Neural progenitor cell (in vitro differentiated cells): ENCODE measurements at regions not wholly inside any gene's neighbourhood (a gene's known extent, or its start where the extent isn't known, plus 50 kb on each side); places are given as distances from the start of the nearest gene placed in this dataset.
"Not testable (repeated sequence)": the region's sequence is repeated elsewhere in the genome, so short reads cannot be mapped to it uniquely, and the experiment has no call there.

ENCODE experiments used
- DNase-seq: peaks from one replicate; pipeline ENCODE4 v3.0.0-alpha.2; 2016; ENCODE audit warnings: low spot score
- H2AFZ ChIP-seq: fragments of 200-600 bp; sonication (generic); replicated peaks from 2 replicates; pipeline ENCODE4 v1.6.1; 2016; ENCODE audit warnings: antibody characterized with exemption
- H3F3A ChIP-seq: fragments of 200-600 bp; sonication (generic); 2 replicates; pipeline ENCODE4 v1.6.1; 2016; ENCODE audit warnings: antibody characterized with exemption, low read depth
- H3K27ac ChIP-seq: fragments of 200-600 bp; sonication (generic); 2 replicates; pipeline ENCODE4 v1.5.1; 2016; ENCODE audit warnings: mild to moderate bottlenecking
- H3K27me3 ChIP-seq: fragments of 200-600 bp; sonication (generic); 2 replicates; pipeline ENCODE4 v1.6.1; 2016; ENCODE audit warnings: mild to moderate bottlenecking, moderate library complexity
- H3K36me3 ChIP-seq: fragments of 200-600 bp; sonication (generic); 2 replicates; pipeline ENCODE4 v1.5.1; 2016
- H3K4me1 ChIP-seq: fragments of 200-600 bp; sonication (generic); 2 replicates; pipeline ENCODE4 v1.6.1; 2016; ENCODE audit warnings: mixed run types
- H3K4me2 ChIP-seq: fragments of 200-600 bp; sonication (generic); 2 replicates; pipeline ENCODE4 v1.6.1; 2016
- H3K4me3 ChIP-seq: fragments of 200-600 bp; sonication (generic); 2 replicates; pipeline ENCODE4 v1.5.1; 2016
- H3K79me2 ChIP-seq: fragments of 200-600 bp; sonication (generic); 2 replicates; pipeline ENCODE4 v1.6.1; 2016; ENCODE audit warnings: low read depth
- H3K9ac ChIP-seq: fragments of 200-600 bp; sonication (generic); 2 replicates; pipeline ENCODE4 v1.6.1; 2016
- H3K9me3 ChIP-seq: fragments of 200-600 bp; sonication (generic); 2 replicates; pipeline ENCODE4 v1.5.1; 2016; ENCODE audit warnings: low read depth
- H4K20me1 ChIP-seq: fragments of 200-600 bp; sonication (generic); 2 replicates; pipeline ENCODE4 v1.6.1; 2016; ENCODE audit warnings: low read depth
- H3K27ac Mint-ChIP-seq: 3 replicates; pipeline ENCODE4 v1.8.0; 2021; ENCODE audit warnings: mixed read lengths
- H3K27me3 Mint-ChIP-seq: 2 replicates; pipeline ENCODE4 v1.8.0; 2022; ENCODE audit warnings: low read depth, mild to moderate bottlenecking, inconsistent platforms, moderate library complexity, mixed read lengths; ENCODE audit not compliant: insufficient read depth
- H3K36me3 Mint-ChIP-seq: 3 replicates; pipeline ENCODE4 v1.8.0; 2021; ENCODE audit warnings: mixed read lengths
- H3K4me1 Mint-ChIP-seq: 3 replicates; pipeline ENCODE4 v1.8.0; 2021; ENCODE audit warnings: mixed read lengths
- H3K4me3 Mint-ChIP-seq: 3 replicates; pipeline ENCODE4 v1.8.0; 2021; ENCODE audit warnings: mild to moderate bottlenecking, moderate library complexity, mixed read lengths
- H3K9me3 Mint-ChIP-seq: 3 replicates; pipeline ENCODE4 v1.8.0; 2020; ENCODE audit warnings: mixed read lengths
- EZH2 ChIP-seq: fragments of 200-600 bp; sonication (generic); IDR thresholded peaks from 2 replicates; pipeline ENCODE4 v1.6.1; 2017; ENCODE audit warnings: antibody characterized with exemption, mild to moderate bottlenecking, moderate library complexity
- EZH2phosphoT487 ChIP-seq: fragments of 200-600 bp; sonication (generic); IDR thresholded peaks from 2 replicates; pipeline ENCODE4 v1.6.1; 2017; ENCODE audit warnings: antibody characterized with exemption
- TF ChIP-seq, protein P1 (sequence below): fragments of 200-600 bp; sonication (generic); IDR thresholded peaks from 2 replicates; pipeline ENCODE4 v1.5.1; 2017; ENCODE audit warnings: antibody characterized with exemption, mild to moderate bottlenecking

- not testable (repeated sequence) for H3K27me3 Mint-ChIP-seq, H3K4me3 ChIP-seq, H3K27me3 ChIP-seq, H3K79me2 ChIP-seq, H3K27ac Mint-ChIP-seq, H3K4me2 ChIP-seq, H3K4me1 Mint-ChIP-seq, H3K9ac ChIP-seq, H3F3A ChIP-seq, H3K27ac ChIP-seq, H3K4me3 Mint-ChIP-seq, H4K20me1 ChIP-seq, H3K36me3 ChIP-seq, H3K4me1 ChIP-seq, H2AFZ ChIP-seq, DNase-seq, H3K36me3 Mint-ChIP-seq
- peaks cover 62% of the 10 kb centered on the region for H3K9me3 Mint-ChIP-seq
- H3K9me3 ChIP-seq = peaks cover 31% of the 10 kb centered on the region
These were observed 142.2 kb upstream of the ZNF722 start for GRCh38 chr7:63856466-63856865.

DNA sequence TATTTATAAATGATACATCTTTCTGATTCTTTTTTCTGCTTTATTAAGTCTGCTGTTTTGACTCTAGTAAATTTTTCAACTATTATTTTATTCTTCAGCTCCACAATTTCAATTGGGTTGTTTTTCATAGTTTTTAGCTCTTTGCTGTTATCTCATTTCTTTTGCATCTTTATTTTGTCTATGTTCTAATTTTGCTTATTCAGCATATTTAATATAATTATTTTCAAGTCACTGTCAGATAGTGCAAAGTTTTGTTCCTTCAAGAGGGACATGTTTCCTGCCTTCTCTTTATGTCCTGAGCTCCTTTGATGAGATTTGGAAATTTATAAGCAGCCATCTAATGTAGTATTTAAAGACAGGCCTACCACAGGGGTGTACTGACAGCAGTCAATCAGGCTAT lies 131.5 kb upstream of the ZNF722 start:
- no peaks in the 10 kb centered on the region for H3K4me1 Mint-ChIP-seq
- H3F3A ChIP-seq = no peaks in the 10 kb centered on the region
- H3K9me3 ChIP-seq = peaks cover 46% of the 10 kb centered on the region
- no peak overlapping the region for H3K9ac ChIP-seq
- no peaks in the 10 kb centered on the region for H3K36me3 Mint-ChIP-seq
- H4K20me1 ChIP-seq = no peaks in the 10 kb centered on the region
- H3K4me1 ChIP-seq = no peaks in the 10 kb centered on the region
- no peaks in the 10 kb centered on the region for H3K27me3 Mint-ChIP-seq
- no peak overlapping the region for H3K27ac Mint-ChIP-seq
- TF ChIP-seq EZH2phosphoT487 (no peak), EZH2 (no peak)
- TF ChIP-seq, protein P1, sequence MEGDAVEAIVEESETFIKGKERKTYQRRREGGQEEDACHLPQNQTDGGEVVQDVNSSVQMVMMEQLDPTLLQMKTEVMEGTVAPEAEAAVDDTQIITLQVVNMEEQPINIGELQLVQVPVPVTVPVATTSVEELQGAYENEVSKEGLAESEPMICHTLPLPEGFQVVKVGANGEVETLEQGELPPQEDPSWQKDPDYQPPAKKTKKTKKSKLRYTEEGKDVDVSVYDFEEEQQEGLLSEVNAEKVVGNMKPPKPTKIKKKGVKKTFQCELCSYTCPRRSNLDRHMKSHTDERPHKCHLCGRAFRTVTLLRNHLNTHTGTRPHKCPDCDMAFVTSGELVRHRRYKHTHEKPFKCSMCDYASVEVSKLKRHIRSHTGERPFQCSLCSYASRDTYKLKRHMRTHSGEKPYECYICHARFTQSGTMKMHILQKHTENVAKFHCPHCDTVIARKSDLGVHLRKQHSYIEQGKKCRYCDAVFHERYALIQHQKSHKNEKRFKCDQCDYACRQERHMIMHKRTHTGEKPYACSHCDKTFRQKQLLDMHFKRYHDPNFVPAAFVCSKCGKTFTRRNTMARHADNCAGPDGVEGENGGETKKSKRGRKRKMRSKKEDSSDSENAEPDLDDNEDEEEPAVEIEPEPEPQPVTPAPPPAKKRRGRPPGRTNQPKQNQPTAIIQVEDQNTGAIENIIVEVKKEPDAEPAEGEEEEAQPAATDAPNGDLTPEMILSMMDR = no peak
- peaks cover 47% of the 10 kb centered on the region for H3K9me3 Mint-ChIP-seq
- no peaks in the 10 kb centered on the region for H3K27me3 ChIP-seq
- no peak overlapping the region for H3K4me2 ChIP-seq
- no peak overlapping the region for H2AFZ ChIP-seq
- no peak overlapping the region for H3K4me3 Mint-ChIP-seq
- H3K27ac ChIP-seq = no peak overlapping the region
- no peak for DNase-seq
- no peaks in the 10 kb centered on the region for H3K79me2 ChIP-seq
- H3K36me3 ChIP-seq = no peaks in the 10 kb centered on the region
- no peak overlapping the region for H3K4me3 ChIP-seq

- H3K27ac Mint-ChIP-seq, H3K27me3 ChIP-seq, H3K36me3 ChIP-seq, H3K4me1 Mint-ChIP-seq, H3K4me1 ChIP-seq, H3F3A ChIP-seq, DNase-seq, H3K4me2 ChIP-seq, H2AFZ ChIP-seq, H3K9ac ChIP-seq, H3K36me3 Mint-ChIP-seq, H3K27ac ChIP-seq, H3K27me3 Mint-ChIP-seq, H3K79me2 ChIP-seq, H3K4me3 ChIP-seq, H4K20me1 ChIP-seq, H3K4me3 Mint-ChIP-seq: not testable (repeated sequence)
- peaks cover 50% of the 10 kb centered on the region for H3K9me3 Mint-ChIP-seq
- peaks cover 81% of the 10 kb centered on the region for H3K9me3 ChIP-seq
These were observed 124.4 kb upstream of the ZNF722 start for GRCh38 chr7:63874242-63874641.

GRCh38 chr7:63876707-63877322 lies 121.8 kb upstream of the ZNF722 start:
- no peak overlapping the region for H2AFZ ChIP-seq
- no peak overlapping the region for H3K9ac ChIP-seq
- Mint-ChIP-seq H3K4me3 (no peak overlapping the region), H3K4me1 (no peaks in the 10 kb centered on the region), H3K27me3 (no peaks in the 10 kb centered on the region), H3K9me3 (peaks cover 64% of the 10 kb centered on the region), H3K36me3 (no peaks in the 10 kb centered on the region), H3K27ac (no peak overlapping the region)
- H3K9me3 ChIP-seq = peaks cover 76% of the 10 kb centered on the region
- H3K4me3 ChIP-seq = no peak overlapping the region
- no peaks in the 10 kb centered on the region for H3K4me1 ChIP-seq
- no peaks in the 10 kb centered on the region for H3K27me3 ChIP-seq
- TF ChIP-seq EZH2 (no peak), EZH2phosphoT487 (no peak)
- TF ChIP-seq, protein P1 = no peak
- no peaks in the 10 kb centered on the region for H3K36me3 ChIP-seq
- H3F3A ChIP-seq = no peaks in the 10 kb centered on the region
- no peaks in the 10 kb centered on the region for H3K79me2 ChIP-seq
- DNase-seq = no peak
- H3K4me2 ChIP-seq = no peak overlapping the region
- H4K20me1 ChIP-seq = no peaks in the 10 kb centered on the region
- no peak overlapping the region for H3K27ac ChIP-seq
